Activated T-cell treated with anti-CD3 and anti-CD28 coated beads, Interleukin-2, amount 50 U/mL, for 4 hours (primary cell): ENCODE measurements at regions not wholly inside any gene's neighbourhood (a gene's known extent, or its start where the extent isn't known, plus 50 kb on each side); places are given as distances from the start of the nearest gene placed in this dataset.

ENCODE experiments used
- ATAC-seq, 2 donors: fragments of 200-7000 bp; cut with Tn5 transposase; one replicate each; pipeline ENCODE4 v1.10.0; 2021
- DNase-seq: peaks from one replicate; pipeline ENCODE4 v3.0.0-alpha.2; 2020
- H3K27me3 Mint-ChIP-seq: one replicate; pipeline ENCODE4 v1.8.0; 2021; ENCODE audit warnings: low read depth, mixed read lengths
- H3K36me3 Mint-ChIP-seq: one replicate; pipeline ENCODE4 v1.8.0; 2022; ENCODE audit warnings: mixed read lengths; ENCODE audit not compliant: insufficient read depth
- H3K4me1 Mint-ChIP-seq: one replicate; pipeline ENCODE4 v1.8.0; 2021; ENCODE audit warnings: low read depth, mixed read lengths
- H3K4me3 Mint-ChIP-seq: one replicate; pipeline ENCODE4 v1.8.0; 2021; ENCODE audit warnings: mild to moderate bottlenecking, moderate library complexity, mixed read lengths
- H3K9me3 Mint-ChIP-seq: one replicate; pipeline ENCODE4 v1.8.0; 2021; ENCODE audit warnings: mixed read lengths

DNA sequence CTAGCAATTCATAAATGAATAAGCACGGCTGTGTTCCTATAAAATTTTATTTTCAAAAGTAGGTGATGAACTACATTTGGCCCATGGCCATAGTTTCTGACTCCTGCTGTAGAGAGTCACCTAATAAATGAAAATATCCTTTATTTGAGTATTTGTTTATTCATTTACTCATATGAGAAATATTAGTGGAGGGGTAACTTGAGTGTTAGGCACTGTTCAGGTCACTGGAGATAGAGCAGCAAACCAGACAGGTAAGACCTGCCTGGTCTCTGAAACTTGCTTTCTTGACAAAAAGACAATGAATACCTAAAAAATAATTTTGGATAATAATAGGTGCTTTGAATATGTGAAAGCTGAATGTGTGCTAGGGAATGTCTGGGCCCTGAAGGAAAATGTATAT lies 68.8 kb downstream of the YIPF5 start:
- no peaks in the 10 kb centered on the region for H3K9me3 Mint-ChIP-seq
- no peak overlapping the region for H3K4me3 Mint-ChIP-seq
- ATAC-seq (no peak), DNase-seq (no peak)
- no peaks in the 10 kb centered on the region for H3K27me3 Mint-ChIP-seq
- no peaks in the 10 kb centered on the region for H3K4me1 Mint-ChIP-seq
- H3K36me3 Mint-ChIP-seq = no peaks in the 10 kb centered on the region

DNA sequence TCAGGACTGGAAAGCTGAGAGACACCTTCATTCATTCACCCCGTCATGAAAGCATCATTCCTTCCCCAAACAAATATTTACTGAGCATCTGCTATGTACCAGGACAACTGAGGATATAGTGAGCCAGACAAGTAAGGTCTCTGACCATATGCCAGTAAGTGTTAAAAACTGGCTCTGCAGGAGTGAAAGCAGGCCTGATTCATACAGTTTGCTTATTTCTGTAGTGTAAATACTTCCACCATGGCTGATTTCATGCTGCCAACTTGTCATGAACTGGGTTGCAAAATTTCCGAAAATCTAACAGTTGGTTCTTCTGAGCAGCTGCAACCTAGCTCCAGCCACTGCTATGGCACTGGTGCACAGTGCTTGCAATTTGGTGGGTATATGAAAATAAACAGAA lies 68.1 kb downstream of the YIPF5 start:
- no peaks in the 10 kb centered on the region for H3K9me3 Mint-ChIP-seq
- DNase-seq = no peak
- no peaks in the 10 kb centered on the region for H3K36me3 Mint-ChIP-seq
- H3K27me3 Mint-ChIP-seq = no peaks in the 10 kb centered on the region
- H3K4me3 Mint-ChIP-seq = no peak overlapping the region
- no peaks in the 10 kb centered on the region for H3K4me1 Mint-ChIP-seq
- no peak for ATAC-seq

DNA sequence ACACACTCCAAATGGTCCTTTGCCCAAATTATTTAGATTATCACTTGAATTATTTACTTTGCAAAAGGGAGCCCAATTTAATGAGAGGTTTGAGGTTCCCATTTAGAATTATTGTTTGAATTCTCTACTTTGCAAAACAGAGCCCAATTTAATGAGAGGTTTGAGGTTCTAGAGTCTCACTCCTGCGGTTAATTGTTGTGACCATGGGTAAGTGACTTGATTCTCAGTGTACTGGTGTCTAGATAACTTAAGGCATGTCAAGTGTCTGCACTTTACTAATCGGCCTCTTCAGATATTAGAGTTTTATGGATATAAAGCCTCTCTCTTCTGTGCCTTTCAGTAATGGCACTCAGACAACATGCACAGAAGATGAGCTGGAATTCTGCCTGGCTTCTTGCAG lies 67.5 kb downstream of the YIPF5 start:
- Mint-ChIP-seq H3K9me3 (no peaks in the 10 kb centered on the region), H3K4me3 (no peak overlapping the region), H3K4me1 (no peaks in the 10 kb centered on the region), H3K36me3 (no peaks in the 10 kb centered on the region), H3K27me3 (no peaks in the 10 kb centered on the region)
- DNase-seq (no peak), ATAC-seq (no peak)

DNA sequence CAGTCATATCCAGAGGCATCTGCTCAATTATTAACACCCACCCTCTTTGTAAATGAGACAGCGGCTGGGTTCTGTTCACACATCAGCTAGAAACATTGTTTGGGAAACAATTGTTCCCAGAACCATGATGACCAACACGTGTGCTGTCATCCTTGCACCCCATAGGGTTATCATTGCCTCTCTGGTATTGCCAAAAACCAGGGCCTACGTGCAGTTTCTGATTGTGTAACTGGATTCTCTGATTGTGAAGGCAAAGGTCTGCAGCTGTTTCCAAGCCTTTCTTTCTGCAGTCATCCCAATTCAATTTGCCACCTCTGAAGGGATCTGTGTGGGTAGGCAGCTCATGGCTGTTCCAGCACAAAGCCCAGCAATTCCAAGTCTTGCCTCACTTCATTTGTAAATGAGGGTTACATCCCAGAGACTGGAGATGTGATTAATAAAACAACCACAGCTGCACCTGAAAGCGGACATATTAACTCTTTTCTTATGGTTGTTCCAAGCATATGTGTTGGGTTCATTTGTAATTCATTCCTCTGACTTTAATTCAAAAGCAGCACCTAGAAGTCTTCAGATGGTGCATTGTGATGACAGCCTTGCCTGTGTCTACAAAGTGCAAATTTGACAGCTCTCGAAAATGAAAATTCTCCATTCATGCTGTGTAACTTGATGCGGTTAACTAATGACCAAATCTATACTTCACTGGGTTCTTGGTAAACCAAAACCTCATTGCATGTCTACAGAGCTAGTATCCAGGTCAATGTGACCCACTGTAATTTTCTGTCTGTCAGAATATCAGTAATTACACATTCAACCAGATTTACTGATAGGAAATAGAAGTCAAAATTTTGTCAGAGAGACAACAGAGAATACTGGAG lies 66.6 kb downstream of the YIPF5 start:
- ATAC-seq (no peak), DNase-seq (no peak)
- Mint-ChIP-seq H3K27me3 (no peaks in the 10 kb centered on the region), H3K4me3 (no peak overlapping the region), H3K9me3 (no peaks in the 10 kb centered on the region), H3K4me1 (no peaks in the 10 kb centered on the region), H3K36me3 (no peaks in the 10 kb centered on the region)

DNA sequence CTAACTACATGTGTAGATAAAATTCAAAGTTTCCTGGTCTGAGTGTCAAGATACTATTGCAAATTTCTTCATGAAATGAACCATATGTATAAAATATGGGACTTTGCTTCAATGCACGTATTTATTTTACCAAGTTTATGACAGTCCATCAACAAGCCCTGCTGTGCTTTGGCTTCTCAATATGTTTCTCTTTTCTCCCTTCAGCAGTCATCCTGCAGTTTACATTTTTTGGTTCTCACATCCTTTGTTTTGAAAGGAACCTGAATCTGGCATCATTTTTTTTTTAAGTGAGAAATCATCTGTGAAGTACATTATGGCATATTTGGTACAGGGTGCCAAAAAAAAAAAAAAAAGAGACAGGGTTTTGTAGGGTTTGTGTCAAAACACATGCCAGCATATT lies 65.1 kb downstream of the YIPF5 start:
- no peaks in the 10 kb centered on the region for H3K27me3 Mint-ChIP-seq
- H3K4me3 Mint-ChIP-seq = no peak overlapping the region
- no peaks in the 10 kb centered on the region for H3K9me3 Mint-ChIP-seq
- H3K4me1 Mint-ChIP-seq = no peaks in the 10 kb centered on the region
- DNase-seq (no peak), ATAC-seq (no peak)
- no peaks in the 10 kb centered on the region for H3K36me3 Mint-ChIP-seq

DNA sequence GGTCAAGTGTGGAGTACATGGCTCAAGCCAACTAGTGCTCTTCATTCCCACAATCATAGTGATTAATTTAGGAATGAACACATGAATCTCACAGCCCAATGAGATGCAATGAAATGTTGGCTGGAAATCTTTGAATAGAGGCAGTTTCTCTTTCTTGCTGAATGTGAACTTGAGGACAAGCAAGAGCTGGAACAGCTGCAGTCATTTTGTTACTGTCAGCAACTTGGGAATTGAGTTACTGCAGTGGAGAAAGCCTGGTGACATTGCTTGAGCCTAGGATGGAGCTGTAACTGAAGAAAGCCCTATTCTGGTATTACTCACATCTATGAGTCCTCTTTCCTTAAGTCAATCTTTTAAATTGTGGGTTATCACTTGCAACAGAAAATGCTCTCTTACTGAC lies 62.3 kb downstream of the YIPF5 start:
- H3K36me3 Mint-ChIP-seq = no peaks in the 10 kb centered on the region

More for the DNA sequence above, 62.3 kb downstream of the YIPF5 start:
- no peak for ATAC-seq
- no peak overlapping the region for H3K4me3 Mint-ChIP-seq
- no peaks in the 10 kb centered on the region for H3K9me3 Mint-ChIP-seq
- H3K4me1 Mint-ChIP-seq = no peaks in the 10 kb centered on the region
- DNase-seq = no peak
- H3K27me3 Mint-ChIP-seq = peaks cover 2% of the 10 kb centered on the region
